ENCODE measurements at regions not wholly inside any gene's neighbourhood (a gene's known extent, or its start where the extent isn't known, plus 50 kb on each side); places are given as distances from the start of the nearest gene placed in this dataset.

DNA sequence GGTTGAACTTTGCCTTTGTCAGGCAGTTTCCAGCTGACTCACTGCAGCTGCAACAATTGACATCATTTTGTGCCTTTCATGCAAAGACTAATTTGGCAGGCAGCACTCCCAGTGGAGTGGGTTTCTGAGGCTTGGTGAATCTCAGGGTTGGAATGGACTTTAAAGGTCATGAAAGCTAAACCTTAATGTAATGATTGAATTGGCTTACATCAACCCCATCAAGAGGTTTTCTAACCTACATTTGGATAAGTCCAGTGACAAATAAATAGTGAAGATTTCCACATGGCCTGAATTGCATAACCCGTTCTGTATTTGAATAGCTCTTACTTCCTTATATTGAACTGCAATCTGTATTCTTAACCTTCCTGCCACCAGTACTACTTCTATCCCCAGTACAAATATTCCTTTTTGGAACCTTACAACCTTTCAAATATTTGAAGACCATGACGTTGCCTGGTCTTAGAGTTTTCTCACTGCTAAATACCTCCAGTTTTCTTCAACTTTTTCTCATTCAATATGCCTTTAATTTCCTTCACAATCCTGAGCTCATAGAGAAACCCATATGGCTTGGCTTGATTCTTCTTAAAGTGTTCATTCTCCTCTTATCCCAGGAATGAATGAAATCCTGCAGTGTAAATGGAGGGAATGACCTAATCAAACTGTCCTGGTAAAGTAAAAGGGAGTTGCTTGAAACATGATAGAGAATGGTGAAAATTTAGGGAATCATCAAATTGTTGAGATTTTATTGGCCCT lies 168.1 kb upstream of the NOVA1 start:
- intact Hi-C loops (cut with micrococcal nuclease), result no loop called here

DNA sequence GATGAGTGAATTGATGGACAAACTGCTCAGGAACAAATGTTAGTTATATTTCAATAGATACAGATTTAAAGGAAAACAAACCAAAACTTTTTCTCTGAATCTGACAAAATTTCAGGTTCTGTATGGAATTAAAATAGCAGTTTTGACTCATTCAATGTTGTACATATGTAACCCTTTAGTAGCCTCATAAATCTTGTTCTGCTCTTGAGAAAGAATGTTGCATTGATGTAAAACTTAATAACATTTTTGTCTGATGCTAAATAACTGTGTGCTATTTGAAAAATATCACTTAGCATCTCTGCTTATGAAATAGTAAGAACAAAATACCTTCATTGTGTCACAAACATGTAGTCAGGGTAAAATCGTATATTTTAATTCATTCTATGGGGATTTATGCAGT lies 168.9 kb upstream of the NOVA1 start:
- intact Hi-C loops (cut with micrococcal nuclease), result no loop called here

DNA sequence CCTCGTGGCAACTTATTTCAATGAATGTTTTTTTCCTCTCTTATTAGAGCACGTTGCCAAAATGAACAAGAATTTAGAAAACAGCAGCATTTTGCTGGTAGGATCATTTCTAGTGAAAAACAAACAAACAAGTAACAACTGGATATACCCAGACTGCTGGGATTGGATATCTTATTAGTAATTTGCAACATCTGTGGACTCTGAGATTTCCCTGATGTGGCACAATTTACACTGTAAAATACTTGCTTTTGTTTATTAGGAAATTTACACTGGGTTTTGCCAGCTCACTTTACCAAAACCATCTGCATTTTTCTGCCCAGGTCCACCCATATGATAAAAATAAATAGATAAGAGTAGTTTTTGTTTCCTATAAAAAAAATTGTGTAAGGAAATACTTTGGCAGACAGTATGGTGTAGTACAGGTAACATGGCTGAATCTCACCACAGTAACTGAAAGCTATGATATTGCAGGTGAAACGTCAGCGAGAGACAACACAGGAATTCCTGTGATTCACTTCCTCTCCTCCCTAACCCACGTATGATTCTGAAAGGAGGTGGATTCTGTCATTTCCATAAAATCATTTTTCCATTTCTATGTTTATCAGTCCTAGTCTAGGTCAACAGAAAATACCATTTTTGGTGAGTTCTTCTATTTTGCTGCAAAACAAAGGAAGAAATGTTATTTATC lies 176.2 kb upstream of the NOVA1 start:
- intact Hi-C loops (cut with micrococcal nuclease), result no loop called here

DNA sequence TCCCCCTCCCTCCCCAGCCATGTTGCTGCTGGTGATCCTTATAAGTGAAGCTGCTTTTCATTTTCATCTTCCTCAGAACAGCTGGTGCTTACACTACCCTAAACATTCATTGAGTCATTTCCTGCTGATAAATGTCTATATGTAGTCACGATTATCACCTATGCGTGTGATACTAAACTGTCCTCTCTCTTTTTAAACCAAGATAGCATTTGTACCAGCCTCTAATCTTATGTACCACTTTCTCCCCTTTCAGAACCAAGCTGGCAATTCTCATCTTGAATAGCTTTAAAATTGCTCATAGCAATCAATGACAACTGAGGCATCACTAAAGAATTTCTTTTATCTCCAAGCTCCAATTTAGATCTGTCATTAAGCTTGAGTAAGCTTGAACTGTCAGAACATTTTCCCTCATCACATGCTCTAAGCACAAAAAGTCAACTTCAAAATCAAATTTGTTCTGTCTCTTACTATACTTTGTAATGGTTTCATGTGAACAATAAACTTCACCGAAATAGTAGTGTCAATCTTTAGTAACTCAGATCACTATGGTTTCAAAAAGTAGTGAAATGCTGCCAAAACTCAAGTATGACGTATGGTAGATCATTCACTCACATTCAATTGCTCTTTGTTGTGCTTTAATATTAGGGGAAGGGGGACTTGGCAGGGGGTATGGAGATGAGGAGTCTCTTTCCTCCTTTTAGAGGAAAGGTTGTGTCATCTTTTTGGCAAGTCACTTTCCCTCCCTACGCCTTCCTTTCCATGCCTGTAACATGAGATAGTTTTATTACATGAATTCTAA lies 178.1 kb upstream of the NOVA1 start:
- intact Hi-C loops (cut with micrococcal nuclease), result no loop called here

DNA sequence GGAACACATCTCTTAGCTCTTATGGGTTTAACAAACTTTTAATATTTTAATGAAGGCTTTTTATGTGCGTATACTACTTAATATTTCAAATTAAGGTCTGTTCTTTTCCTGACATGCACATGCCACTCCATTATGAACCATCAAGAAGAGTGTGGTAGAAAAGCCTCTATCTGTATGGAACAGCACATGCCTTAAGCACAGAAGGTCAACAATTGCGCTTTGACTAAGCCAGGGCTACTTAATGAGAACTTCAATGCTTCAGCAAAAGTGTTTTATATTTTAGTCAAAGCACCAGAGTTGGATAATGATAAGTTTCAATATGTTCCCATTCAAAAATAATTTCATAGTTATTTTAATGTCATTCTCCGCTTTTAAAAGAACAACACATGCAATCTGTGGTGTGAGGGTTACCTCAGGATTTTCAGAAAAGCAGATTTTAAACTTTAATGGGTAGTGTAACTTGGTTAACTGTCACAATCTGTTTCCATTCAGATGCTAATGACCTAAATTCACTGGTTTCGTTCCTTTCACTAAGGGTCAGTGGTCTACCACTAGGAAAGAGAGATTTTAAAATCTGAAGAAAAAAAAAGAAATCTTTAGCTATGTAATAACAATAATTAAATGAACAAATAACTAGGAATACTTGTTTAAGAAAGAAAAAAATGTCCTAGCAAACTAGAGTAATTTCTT lies 193.4 kb upstream of the NOVA1 start:
- intact Hi-C loops (cut with micrococcal nuclease), result no loop called here

DNA sequence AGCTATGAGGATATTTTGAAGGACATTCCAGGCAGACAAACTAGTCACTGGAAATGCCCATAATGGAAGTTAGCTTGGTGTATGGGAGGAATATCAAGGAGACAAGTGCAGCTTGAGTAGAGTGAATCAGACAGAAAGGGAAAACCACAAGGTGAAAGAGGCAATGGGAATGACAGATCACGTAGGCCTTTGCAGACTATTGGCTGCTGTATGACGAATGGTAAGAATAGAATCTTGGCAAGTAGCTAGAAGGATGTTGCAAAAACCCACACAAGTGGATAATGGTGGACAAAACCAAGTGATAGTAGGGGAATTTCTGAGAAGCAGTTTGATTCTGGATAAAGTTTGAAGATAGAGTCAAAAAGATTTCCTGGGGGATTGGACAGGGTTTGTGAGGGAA lies 196.9 kb upstream of the NOVA1 start:
- intact Hi-C loops (cut with micrococcal nuclease), result no loop called here

DNA sequence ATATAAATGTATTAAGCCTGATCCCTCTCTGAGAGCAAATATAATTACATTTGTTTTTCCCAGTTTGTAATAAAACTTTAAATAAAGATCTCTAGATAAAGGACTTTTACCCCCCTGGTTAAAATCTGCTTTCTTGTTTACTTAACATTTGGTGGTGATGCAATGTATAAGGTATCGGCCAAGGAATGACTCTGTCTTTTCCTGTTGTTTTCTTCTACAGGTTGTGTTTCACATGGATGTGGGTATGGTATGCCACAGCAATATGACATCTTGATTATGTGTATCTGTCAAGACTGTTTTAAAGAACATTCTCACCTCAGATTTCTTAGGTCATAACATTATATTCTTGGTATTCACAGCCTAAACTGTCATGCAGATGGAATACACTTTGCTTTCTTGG lies 210.6 kb upstream of the NOVA1 start:
- intact Hi-C loops (cut with micrococcal nuclease), result no loop called here

DNA sequence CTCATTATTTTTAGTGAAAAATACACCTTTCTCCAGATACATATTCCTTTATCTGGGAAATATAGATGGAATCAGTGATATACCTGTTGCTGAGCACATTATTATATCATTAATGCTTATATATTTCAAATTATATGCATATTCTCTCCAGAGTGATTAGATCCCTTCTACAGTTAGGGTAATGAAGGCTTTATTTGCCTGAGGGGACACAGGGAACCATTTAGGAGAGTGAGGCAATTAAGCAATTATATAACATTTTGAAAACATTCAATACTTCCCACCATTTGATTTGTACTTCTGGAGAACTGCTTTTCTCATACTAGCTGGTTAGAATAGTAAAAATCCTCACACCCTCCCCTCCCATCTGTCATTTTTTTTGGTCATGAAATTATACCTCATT lies 212.8 kb upstream of the NOVA1 start:
- intact Hi-C loops (cut with micrococcal nuclease), result no loop called here

DNA sequence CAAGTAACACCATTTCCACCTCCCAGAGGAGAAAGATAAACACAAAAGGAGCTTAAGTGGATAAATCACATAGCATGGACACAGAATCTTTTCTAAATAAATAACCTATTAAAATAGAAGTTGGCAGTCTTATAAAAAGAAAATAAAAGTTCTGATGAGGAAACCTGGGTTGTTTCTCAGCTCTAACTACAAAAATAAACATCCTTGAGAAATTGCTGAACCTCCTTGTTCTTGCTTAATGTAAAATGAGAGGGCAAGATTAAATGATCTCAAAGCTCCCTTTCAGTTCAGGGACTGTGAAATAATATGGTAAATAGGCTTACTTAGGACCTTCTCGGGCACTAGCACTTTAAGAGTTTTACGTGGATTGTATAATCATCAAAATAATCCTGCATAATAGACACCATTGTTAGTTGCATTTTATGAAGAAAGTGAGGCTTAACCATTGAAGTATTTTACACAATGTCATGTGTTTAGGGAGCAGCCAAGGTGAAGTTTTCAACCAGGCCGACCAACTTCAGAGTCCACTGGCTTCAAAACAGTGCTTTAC lies 214.0 kb upstream of the NOVA1 start:
- intact Hi-C loops (cut with micrococcal nuclease), result no loop called here

DNA sequence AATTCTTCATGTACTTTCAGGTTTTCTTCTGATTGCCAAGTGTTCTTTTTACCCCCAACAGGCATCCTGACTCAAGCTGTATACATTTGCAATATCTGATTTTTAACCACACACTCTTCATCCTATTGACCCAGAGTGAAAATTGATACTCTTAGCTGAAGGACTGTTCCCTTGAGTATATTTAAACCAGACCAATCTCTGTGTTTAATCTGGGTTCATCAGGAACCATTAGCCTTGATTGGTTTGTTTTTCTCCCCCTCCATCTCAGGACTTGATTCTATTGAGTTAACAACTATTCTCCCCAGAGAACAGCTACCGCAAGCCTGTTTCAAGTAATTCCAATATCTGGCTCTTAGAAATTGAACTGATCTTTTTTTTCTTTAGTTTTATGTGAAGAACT lies 222.3 kb upstream of the NOVA1 start:
- intact Hi-C loops (cut with micrococcal nuclease), result no loop called here

DNA sequence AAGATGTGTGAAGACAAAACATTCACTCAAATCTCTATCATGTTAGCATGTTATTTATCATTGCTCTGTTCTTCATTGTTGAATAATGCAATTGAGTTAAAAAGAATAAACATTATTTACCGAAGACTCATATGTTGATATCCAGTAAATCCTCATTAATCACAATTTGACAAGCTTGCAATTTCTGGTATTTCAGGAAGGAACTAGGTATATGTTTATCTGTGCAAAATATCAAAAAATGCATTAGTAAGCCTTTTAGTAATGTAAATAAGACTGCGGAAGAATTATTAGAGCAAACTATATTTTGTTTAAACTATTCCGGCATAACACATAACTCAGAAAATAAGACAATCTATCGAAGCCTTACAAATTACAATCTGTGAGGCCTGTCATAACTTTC lies 222.7 kb upstream of the NOVA1 start:
- intact Hi-C loops (cut with micrococcal nuclease), result no loop called here

DNA sequence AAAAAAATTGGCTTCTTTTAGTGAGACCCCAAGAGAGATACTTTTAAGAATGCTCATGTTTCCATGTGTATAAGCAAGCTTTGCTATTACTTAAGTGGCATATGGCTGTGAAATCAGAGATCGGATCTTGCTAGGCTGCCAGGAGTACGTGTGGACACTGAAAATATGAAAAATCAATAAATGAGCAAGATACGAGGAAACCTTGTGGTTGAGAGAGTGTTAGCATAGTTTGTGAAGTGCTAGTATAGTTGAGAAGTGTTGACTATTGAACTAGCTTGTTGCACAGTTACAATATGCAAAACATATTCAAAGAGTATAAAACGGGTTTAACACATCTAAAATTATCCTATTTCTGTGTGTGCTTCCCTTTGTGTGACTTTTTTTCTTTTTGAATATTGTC lies 230.9 kb upstream of the NOVA1 start:
- intact Hi-C loops (cut with micrococcal nuclease), result no loop called here

DNA sequence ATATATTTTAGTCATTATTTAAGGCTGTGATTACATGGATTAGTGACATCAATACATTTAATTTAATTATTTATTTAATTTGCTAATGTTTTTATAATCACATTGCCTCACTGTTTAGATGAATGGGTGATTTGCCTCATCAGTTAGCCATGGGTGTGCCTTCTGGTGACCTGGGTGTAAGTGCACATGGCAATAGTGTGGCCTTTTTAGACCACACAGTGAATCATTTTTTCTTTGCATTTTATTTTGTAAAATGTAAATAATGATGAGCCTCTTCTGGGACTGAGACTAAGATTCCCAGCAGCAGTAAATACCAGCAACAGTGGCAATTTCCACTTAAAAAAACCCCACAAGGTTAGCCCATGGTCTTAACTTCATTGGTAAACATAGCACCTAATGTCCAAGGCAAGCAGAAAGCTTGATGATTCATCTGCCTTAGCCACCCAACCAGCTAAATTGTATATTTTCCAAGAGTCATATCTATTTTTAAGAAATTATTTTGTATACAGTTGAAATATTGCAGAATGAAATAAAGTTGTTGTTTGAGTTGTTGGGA lies 235.9 kb upstream of the NOVA1 start:
- intact Hi-C loops (cut with micrococcal nuclease), result no loop called here

DNA sequence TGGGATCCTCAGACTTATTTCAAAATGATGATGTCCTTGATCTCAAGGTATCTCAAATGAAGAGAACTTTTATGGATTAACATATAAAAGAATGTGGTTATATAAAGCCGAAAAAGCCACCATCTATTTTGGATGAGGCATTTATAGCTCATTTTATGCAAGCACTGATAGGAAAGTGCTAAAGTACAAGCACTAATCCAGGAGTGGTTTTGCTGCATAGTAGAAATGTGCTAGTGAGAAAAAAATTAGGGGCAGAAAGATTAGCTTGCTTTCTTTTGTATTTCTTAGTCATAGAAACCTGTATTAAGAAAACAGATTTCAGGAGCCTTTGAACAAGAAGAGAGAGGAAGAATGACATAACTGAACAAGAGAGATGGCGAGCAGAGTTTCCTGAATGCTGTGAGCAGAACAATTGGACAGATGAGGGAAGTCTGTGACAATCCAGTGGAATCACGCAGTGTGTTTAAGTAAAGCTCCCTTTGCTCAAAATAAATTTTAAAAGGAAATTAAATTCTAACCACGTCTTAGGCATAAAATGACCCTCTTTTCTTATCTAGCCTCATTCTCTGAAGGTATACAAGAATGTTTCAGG lies 238.2 kb upstream of the NOVA1 start:
- intact Hi-C loops (cut with micrococcal nuclease), result no loop called here

DNA sequence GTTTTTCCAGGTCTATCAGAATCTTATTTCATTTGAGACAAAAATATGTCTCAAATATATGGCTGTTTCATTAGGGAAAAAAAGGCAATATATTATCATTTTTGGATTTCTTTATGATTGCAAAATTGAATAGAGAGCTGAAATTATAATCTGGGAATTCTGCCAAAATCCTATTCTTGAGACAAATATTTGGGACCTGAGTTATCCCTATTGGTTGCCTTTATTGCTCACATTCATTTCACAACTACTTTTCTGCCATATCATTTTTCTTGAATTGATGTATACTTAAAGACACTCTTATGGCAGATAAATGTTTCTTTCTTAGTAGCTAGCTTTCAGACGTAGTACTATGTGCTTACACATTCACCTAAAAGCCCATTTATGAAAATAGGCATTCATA lies 241.6 kb upstream of the NOVA1 start:
- intact Hi-C loops (cut with micrococcal nuclease), result no loop called here

DNA sequence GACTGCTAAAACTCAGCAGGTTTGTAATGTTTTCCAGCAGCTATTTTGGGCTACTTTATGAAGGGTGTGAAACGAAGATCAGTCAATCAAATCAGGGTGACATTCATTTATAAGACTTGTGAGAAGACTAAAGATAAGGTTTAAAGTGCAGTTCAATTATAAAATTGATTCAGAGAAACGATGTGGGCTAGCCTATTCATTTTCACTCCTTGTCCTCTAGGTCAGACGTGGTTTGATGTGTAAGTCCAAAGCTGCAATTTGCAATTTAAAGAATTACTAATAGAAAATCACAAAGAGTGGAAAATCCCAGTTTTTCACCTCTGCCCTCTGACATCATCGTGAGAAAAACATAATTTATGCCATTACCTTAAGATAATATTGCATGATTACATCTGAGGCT lies 243.5 kb upstream of the NOVA1 start:
- intact Hi-C loops (cut with micrococcal nuclease), result no loop called here

DNA sequence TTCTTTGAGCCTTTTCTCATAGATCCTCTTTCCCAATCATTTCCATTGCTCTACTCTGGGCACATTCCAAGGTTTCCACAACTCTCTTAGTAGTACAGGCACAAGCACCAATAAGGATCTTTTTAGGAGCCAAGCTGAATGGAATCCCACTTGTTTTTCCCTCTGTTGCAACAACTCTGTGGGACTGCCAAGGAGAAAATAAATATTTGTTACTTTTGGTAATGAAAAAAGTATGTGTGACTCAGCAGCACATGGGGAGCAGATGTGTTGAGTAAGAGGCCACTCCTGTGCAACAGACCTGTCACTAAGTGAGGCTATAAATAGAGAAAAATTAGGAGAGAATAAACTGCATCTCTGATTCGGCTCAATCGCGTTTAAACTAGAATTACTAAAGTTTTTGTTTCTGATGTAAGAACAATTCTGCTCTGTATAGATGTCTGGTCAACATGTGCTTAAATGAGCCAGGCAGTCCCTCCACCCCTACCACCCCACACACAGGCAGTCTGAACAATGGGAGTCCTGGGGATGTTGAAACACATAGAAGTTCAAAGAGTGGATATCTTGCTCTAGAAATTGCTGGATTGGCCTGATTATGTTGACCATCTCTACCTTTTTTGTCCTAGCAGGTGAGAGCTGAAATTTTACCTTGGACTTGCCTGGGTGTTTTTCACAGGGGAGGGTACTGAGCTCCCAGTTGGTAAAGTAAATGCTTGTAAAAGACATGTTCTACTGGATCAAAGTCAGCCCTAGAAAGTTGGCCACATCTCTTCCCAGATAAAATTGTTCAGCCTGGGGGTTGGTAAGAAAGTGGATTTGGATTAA lies 244.3 kb upstream of the NOVA1 start:
- intact Hi-C loops (cut with micrococcal nuclease), result no loop called here

DNA sequence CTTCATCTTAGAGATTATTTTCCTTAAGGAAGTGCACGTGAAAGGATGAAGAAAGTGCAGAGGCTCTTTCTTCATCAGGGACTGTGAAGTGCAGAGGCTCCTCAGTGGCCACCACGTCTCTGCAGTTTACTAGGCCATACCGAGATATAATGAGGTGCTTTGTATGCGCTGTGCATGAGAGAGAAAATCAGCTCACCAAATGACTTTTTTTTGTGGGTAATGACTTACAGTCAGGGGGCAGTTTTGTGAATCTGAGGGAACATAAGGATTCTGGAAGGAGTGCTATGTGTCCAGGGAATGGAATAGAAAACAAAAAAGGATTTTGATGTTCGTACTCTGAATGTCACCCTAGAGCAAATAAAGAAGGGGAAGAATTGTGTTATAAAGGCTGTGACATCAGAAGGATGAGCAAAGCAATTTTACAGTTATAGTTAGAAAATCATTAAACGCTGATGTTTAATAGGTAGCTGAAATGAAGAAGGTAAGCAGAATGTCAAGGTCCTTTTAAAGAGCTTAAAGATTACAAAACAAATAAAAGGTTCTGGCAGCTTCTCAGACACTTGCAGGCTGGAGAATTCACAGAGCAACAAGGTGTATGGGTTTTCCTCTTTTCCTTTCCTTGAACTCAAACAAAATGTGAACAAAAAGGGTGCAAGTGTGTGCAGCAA lies 247.5 kb upstream of the NOVA1 start:
- intact Hi-C loops (cut with micrococcal nuclease), result no loop called here

DNA sequence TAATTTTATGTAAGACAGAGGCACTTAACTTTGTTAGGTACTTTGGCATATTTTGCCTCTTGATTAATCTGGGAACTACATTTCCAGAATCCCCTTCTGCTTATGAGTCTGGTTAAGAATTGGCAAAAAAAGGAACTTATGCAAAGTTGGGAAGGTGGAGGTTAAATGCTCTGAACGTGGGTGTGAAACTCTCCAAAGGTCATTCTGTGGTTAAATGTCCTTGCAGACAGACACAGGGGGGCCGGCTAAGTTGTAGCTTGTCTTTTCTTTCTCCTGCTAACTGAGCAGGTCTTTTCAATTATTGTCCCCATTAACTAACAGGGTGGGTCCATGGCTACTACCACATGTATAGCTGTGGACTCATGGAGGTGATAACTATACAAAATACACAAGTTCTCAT lies 248.6 kb upstream of the NOVA1 start:
- intact Hi-C loops (cut with micrococcal nuclease), result no loop called here

Data from T-helper 1 cell treated with Interleukin-12 subunit alpha and Interleukin-12 subunit beta and Interleukin-4 antibody, amounts not matched to agents 30 ng/mL and 1 ng/mL, for 36 hours (primary cell).